Heart left ventricle (tissue), 16 donors: ENCODE measurements at regions not wholly inside any gene's neighbourhood (a gene's known extent, or its start where the extent isn't known, plus 50 kb on each side); places are given as distances from the start of the nearest gene placed in this dataset.
A peak's percentile ranks its signal among the peaks of the same experiment; 100 is the strongest.

Experiments
- ATAC-seq, 4 donors: fragments of 200-7000 bp; cut with Tn5 transposase; one replicate each; pipeline ENCODE4 v1.9.1; 2020 to 2022; ENCODE audit warnings: moderate library complexity in 4 of 4, mild to moderate bottlenecking in 3 of 4, moderate number of reproducible peaks in 1 of 4
- DNase-seq, 5 donors: peaks; one replicate each; pipeline ENCODE4 v3.0.0-alpha.2; 2020
- H3K27ac ChIP-seq, 12 donors: fragments of 200-600 bp; sonication (generic) in 4 of 12; one replicate each; pipeline versions ENCODE4 v1.5.0 to v1.8.0; 2016 to 2022; ENCODE audit warnings: mild to moderate bottlenecking in 2 of 12
- H3K27me3 ChIP-seq, 9 donors: fragments of 200-600 bp; sonication (generic) in 2 of 9; one replicate each; pipeline versions ENCODE4 v1.5.1 to v1.8.0; 2016 to 2022; ENCODE audit warnings: mild to moderate bottlenecking in 3 of 9
- H3K36me3 ChIP-seq, 9 donors: fragments of 200-600 bp; sonication (generic) in 2 of 9; one replicate each; pipeline versions ENCODE4 v1.5.0 to v1.8.0; 2018 to 2022; ENCODE audit warnings: mild to moderate bottlenecking in 2 of 9
- H3K4me1 ChIP-seq, 12 donors: fragments of 200-600 bp; sonication (generic) in 4 of 12; one replicate each; pipeline versions ENCODE4 v1.5.0 to v1.8.0; 2016 to 2022; ENCODE audit warnings: mild to moderate bottlenecking in 3 of 12
- H3K4me3 ChIP-seq, 12 donors: fragments of 200-600 bp; sonication (generic) in 4 of 12; one replicate each; pipeline versions ENCODE4 v1.5.0 to v1.8.0; 2017 to 2022; ENCODE audit warnings: mild to moderate bottlenecking in 9 of 12, moderate library complexity in 4 of 12
- H3K9me3 ChIP-seq, 12 donors: fragments of 200-600 bp; sonication (generic) in 4 of 12; one replicate each; pipeline versions ENCODE4 v1.5.0 to v1.8.0; 2016 to 2022; ENCODE audit warnings: mild to moderate bottlenecking in 1 of 12
- POLR2A ChIP-seq, 2 donors: fragments of 450-650 bp; IDR thresholded peaks; one replicate each; pipeline ENCODE4 v1.6.1; 2017; ENCODE audit warnings: antibody characterized with exemption in 2 of 2, mild to moderate bottlenecking in 2 of 2, moderate library complexity in 2 of 2
- WGBS, 4 donors: extraction: QIAGEN DNeasy Blood & Tissue Kit in 2 of 4; methylation state at CpG; one replicate each; pipeline versions ENCODE4 v1.1.5 to v1.1.7; 2013 to 2018; 5-methylcytosine and 5-hydroxymethylcytosine counted together
- intact Hi-C, 10 donors: fragments of 100-400 bp; cut with DNase I; formaldehyde crosslinking; loops; one replicate each; pipeline versions ENCODE4 v1.11.1 to v1.14.2; 2022
- TF ChIP-seq, protein P1 (sequence below), 12 donors: fragments of 200-600 bp; sonication (generic) in 4 of 12; IDR thresholded peaks; one replicate each; pipeline versions ENCODE4 v1.5.0 to v1.8.0; 2018 to 2022; ENCODE audit warnings: antibody characterized with exemption in 12 of 12, mild to moderate bottlenecking in 5 of 12
- donor health status: ischemic (EF 13 %, LVEDD 7.1; RV severe dilation, severe dysfunction).
- donor health status: healthy with polysubstance abuse.
- donor health status: DM: no; HTN: yes; CAD: no.
- donor health status: DM: no; HTN: no; CAD: no.
- donor health status: ischemic (EF 25% LVEDD 6.9; RV normal size, moderate dysfunction).
- donor health status: ischemic (EF 25% LVEDD 5.7; RV mildly dilated, moderate dysfunction).
- donor health status: healthy.
- donor health status: DM: yes; HTN: yes; CAD: no.
- donor health status: ischemic (EF 35%, LVEDD 5.7; RV mildly dilated, moderate dysfunction).
- donor health status: nonischemic (EF 11% LVEDD 7.7; RV severe dilation, severe dysfunction).
- donor health status: DM: yes; HTN: yes; CAD: no.
- donor health status: PGD.
- donor health status: ischemic (EF 29% LVEDD 5.4; RV normal size, mild dysfunction).
- donor health status: nonischemic (EF 23%, LVEDD 6.1; RV moderate dilation, normal function).

DNA sequence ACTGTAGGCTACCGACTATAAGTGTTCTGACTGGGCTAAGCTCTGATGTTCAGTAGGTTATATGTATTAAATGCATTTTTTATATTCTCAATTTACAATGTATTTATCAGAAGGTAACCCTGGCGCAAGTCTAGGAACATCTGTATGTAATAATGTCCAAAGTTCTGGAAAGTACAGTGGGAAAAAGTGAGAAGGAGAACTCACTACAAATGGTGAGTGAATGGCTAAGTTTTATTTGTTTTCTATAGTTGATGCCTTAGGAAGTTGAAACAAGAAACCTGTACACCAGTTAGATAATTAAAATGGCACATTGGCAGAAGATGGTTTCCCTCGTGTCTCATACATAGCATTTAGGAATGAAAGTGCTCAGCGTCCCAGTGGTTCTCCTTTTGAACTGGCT lies 333.4 kb upstream of the THRB start:
- TF ChIP-seq, protein P1, sequence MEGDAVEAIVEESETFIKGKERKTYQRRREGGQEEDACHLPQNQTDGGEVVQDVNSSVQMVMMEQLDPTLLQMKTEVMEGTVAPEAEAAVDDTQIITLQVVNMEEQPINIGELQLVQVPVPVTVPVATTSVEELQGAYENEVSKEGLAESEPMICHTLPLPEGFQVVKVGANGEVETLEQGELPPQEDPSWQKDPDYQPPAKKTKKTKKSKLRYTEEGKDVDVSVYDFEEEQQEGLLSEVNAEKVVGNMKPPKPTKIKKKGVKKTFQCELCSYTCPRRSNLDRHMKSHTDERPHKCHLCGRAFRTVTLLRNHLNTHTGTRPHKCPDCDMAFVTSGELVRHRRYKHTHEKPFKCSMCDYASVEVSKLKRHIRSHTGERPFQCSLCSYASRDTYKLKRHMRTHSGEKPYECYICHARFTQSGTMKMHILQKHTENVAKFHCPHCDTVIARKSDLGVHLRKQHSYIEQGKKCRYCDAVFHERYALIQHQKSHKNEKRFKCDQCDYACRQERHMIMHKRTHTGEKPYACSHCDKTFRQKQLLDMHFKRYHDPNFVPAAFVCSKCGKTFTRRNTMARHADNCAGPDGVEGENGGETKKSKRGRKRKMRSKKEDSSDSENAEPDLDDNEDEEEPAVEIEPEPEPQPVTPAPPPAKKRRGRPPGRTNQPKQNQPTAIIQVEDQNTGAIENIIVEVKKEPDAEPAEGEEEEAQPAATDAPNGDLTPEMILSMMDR (IDR thresholded peaks at IDR 0.05): no peak
- no peak for TF ChIP-seq POLR2A (IDR thresholded peaks at IDR 0.05)
- no peaks in the 10 kb centered on the region for H3K36me3 ChIP-seq
- no peak overlapping the region for H3K4me3 ChIP-seq
- WGBS, 4 donors: 86 to 93% (median 89%) methylated on average over 4 of the region's 4 CpGs
- peaks cover 3 to 52% (median 10%) of the 10 kb centered on the region in 9 donors for H3K27me3 ChIP-seq
- intact Hi-C loops: no loop called here
- peaks cover 0 to 20% (median 6%) of the 10 kb centered on the region in 12 donors for H3K4me1 ChIP-seq
- no peaks in the 10 kb centered on the region for H3K9me3 ChIP-seq
- DNase-seq: no peak
- no peak overlapping the region for H3K27ac ChIP-seq
- ATAC-seq: no peak

- Histone ChIP-seq H3K27ac (no peak overlapping the region), H3K4me3 (peak overlapping the region in 4 of 12 donors; percentile 39 to 61 (median 56)), H3K9me3 (no peaks in the 10 kb centered on the region), H3K36me3 (no peaks in the 10 kb centered on the region), H3K27me3 (peaks cover 3 to 52% (median 10%) of the 10 kb centered on the region in 9 donors), H3K4me1 (peaks cover 0 to 20% (median 6%) of the 10 kb centered on the region in 12 donors)
- no peak for DNase-seq
- no peak for ATAC-seq
- TF ChIP-seq, protein P1 (IDR thresholded peaks at IDR 0.05): no peak
- TF ChIP-seq POLR2A (IDR thresholded peaks at IDR 0.05): no peak
- intact Hi-C loops: no loop called here
- WGBS, 4 donors: 65 to 71% (median 69%) methylated on average over 6 of the region's 6 CpGs
These were observed 333.9 kb upstream of the THRB start for GRCh38 chr3:24828551-24828950.

- no peak overlapping the region for H3K27ac ChIP-seq
- no peaks in the 10 kb centered on the region for H3K36me3 ChIP-seq
- peaks cover 3 to 48% (median 10%) of the 10 kb centered on the region in 9 donors for H3K27me3 ChIP-seq
- DNase-seq (peak; percentile 18 to 66 (median 45)), ATAC-seq (peak; percentile 32 to 96 (median 88))
- intact Hi-C loops: no loop called here
- peaks cover 0 to 20% (median 6%) of the 10 kb centered on the region in 12 donors for H3K4me1 ChIP-seq
- WGBS, 4 donors: 1 to 20% (median 3%) methylated on average over 1 to 51 of the region's 51 CpGs
- TF ChIP-seq, protein P1 (IDR thresholded peaks at IDR 0.05): peak in 2 of 12 donors; percentile 4 to 8
- TF ChIP-seq POLR2A (IDR thresholded peaks at IDR 0.05): no peak
- peak overlapping the region; percentile 15 to 61 (median 48) for H3K4me3 ChIP-seq
- no peaks in the 10 kb centered on the region for H3K9me3 ChIP-seq
These were observed 334.4 kb upstream of the THRB start for GRCh38 chr3:24829011-24829581.

GRCh38 chr3:24829629-24830229 lies 335.1 kb upstream of the THRB start:
- 1 to 3% (median 1%) methylated on average over 36 to 37 of the region's 37 CpGs for WGBS, 4 donors
- peaks cover 3 to 43% (median 10%) of the 10 kb centered on the region in 9 donors for H3K27me3 ChIP-seq
- peak in 1 of 5 donors; percentile 60 for DNase-seq
- H3K4me1 ChIP-seq: peaks cover 0 to 20% (median 6%) of the 10 kb centered on the region in 12 donors
- no peaks in the 10 kb centered on the region for H3K36me3 ChIP-seq
- no peaks in the 10 kb centered on the region for H3K9me3 ChIP-seq
- H3K4me3 ChIP-seq: peak overlapping the region; percentile 15 to 61 (median 48)
- no peak overlapping the region for H3K27ac ChIP-seq
- intact Hi-C loops: no loop called here
- TF ChIP-seq, protein P1 (IDR thresholded peaks at IDR 0.05): no peak
- TF ChIP-seq POLR2A (IDR thresholded peaks at IDR 0.05): no peak
- peak; percentile 42 to 65 (median 56) for ATAC-seq
